Astrocyte (in vitro differentiated cells and primary cell): ENCODE measurements at regions not wholly inside any gene's neighbourhood (a gene's known extent, or its start where the extent isn't known, plus 50 kb on each side); places are given as distances from the start of the nearest gene placed in this dataset.

Source experiments
- DNase-seq: peaks from one replicate; pipeline ENCODE4 v3.0.0-alpha.2; 2010; ENCODE audit warnings: low read depth
- FAIRE-seq: peaks from 2 replicates; lab custom pipeline; 2011; peaks lifted over from hg19 to GRCh38; lab: Jason Lieb, UNC
- H2AFZ ChIP-seq: 2 replicates; pipeline ENCODE4 v1.6.0; 2012; ENCODE audit warnings: low read depth, low read length, inconsistent platforms
- H3K27ac ChIP-seq: 2 replicates; pipeline ENCODE4 v1.5.1; 2011; ENCODE audit warnings: low read depth, low read length, inconsistent platforms
- H3K27me3 ChIP-seq: 2 replicates; pipeline ENCODE4 v1.6.0; 2011; ENCODE audit warnings: low read length, inconsistent platforms; ENCODE audit not compliant: insufficient read depth
- H3K36me3 ChIP-seq: 2 replicates; pipeline ENCODE4 v1.5.1; 2011; ENCODE audit warnings: low read length, inconsistent platforms; ENCODE audit not compliant: insufficient read depth
- H3K4me1 ChIP-seq: 2 replicates; pipeline ENCODE4 v1.5.1; 2011; ENCODE audit warnings: low read length, inconsistent platforms; ENCODE audit not compliant: insufficient read depth
- H3K4me2 ChIP-seq: 2 replicates; pipeline ENCODE4 v1.6.0; 2012; ENCODE audit warnings: low read length, inconsistent platforms
- H3K4me3 ChIP-seq: 2 replicates; pipeline ENCODE4 v1.5.1; 2011; ENCODE audit warnings: low read depth, mild to moderate bottlenecking, low read length, inconsistent platforms; ENCODE audit not compliant: insufficient read depth
- H3K79me2 ChIP-seq: 2 replicates; pipeline ENCODE4 v1.6.0; 2012; ENCODE audit warnings: mild to moderate bottlenecking, low read length, inconsistent platforms; ENCODE audit not compliant: insufficient read depth
- H3K9ac ChIP-seq: 2 replicates; pipeline ENCODE4 v1.6.0; 2012; ENCODE audit warnings: mild to moderate bottlenecking, low read length, inconsistent platforms
- H3K9me3 ChIP-seq: 2 replicates; pipeline ENCODE4 v1.5.1; 2012; ENCODE audit warnings: low read depth, mild to moderate bottlenecking, low read length, inconsistent platforms; ENCODE audit not compliant: insufficient read depth
- H4K20me1 ChIP-seq: 2 replicates; pipeline ENCODE4 v1.6.0; 2012; ENCODE audit warnings: low read length, inconsistent platforms; ENCODE audit not compliant: insufficient read depth
- H3K27ac Mint-ChIP-seq: one replicate; pipeline ENCODE4 v1.8.0; 2021; ENCODE audit warnings: mild to moderate bottlenecking, mixed read lengths; ENCODE audit not compliant: unreplicated experiment
- H3K27me3 Mint-ChIP-seq: one replicate; pipeline ENCODE4 v1.8.0; 2021; ENCODE audit warnings: low read depth, mixed read lengths; ENCODE audit not compliant: unreplicated experiment
- H3K36me3 Mint-ChIP-seq: one replicate; pipeline ENCODE4 v1.8.0; 2021; ENCODE audit warnings: low read depth, mixed read lengths; ENCODE audit not compliant: unreplicated experiment
- H3K4me1 Mint-ChIP-seq: one replicate; pipeline ENCODE4 v1.8.0; 2021; ENCODE audit warnings: low read depth, mixed read lengths; ENCODE audit not compliant: unreplicated experiment
- H3K4me3 Mint-ChIP-seq: one replicate; pipeline ENCODE4 v1.8.0; 2021; ENCODE audit warnings: mild to moderate bottlenecking, moderate library complexity, mixed read lengths; ENCODE audit not compliant: unreplicated experiment
- H3K9me3 Mint-ChIP-seq: one replicate; pipeline ENCODE4 v1.8.0; 2021; ENCODE audit warnings: mild to moderate bottlenecking, mixed read lengths; ENCODE audit not compliant: unreplicated experiment
- EZH2 ChIP-seq: IDR thresholded peaks from 2 replicates; pipeline ENCODE4 v1.6.1; 2012; ENCODE audit warnings: mild to moderate bottlenecking, low read length, inconsistent platforms; ENCODE audit not compliant: insufficient read depth
- TF ChIP-seq, protein P1 (sequence below): IDR thresholded peaks from 2 replicates; pipeline ENCODE4 v1.5.1; 2011; ENCODE audit warnings: low read depth, mild to moderate bottlenecking, inconsistent platforms, low read length, moderate library complexity; ENCODE audit not compliant: insufficient read depth

DNA sequence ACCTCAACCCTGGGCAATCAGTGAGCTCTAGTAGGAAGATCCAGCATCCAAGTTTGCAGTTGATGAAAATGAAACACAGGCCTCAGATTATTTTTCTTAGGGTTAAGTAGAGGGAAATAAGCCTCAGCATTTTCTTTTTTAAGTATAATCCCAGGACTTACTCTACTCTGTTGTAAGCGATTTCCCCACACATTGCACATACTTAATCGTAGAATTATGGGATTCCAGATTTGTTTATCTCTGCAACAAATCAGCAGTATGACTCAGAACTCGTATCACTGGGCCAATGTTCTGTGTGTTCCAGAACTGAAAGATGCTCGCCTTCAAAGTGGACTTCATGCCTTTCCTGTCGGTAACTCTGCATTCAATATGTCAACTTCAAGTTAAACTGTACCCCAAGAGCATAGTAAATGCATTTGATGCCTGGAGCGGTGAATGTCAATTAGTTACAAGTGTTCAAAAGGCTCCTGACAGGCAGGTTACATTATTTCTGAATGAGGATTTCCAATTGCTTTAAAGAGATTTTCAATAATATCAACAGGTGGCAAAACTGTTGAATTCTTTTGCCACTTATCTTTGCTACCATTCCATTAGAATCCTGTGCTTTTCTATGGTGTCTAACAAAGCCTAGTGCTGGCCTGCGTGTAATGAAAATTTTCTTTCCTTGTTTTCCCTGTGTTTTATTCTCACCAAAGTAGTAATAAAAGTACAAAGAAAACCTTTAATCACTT lies 323.8 kb upstream of the SYT1 start:
- H3K27ac Mint-ChIP-seq = no peak overlapping the region
- no peaks in the 10 kb centered on the region for H3K27me3 Mint-ChIP-seq
- DNase-seq (peak; percentile 12), FAIRE-seq (no peak)
- H3K4me3 Mint-ChIP-seq = no peak overlapping the region
- Histone ChIP-seq H3K4me3 (no peak overlapping the region), H3K4me2 (no peak overlapping the region), H3K79me2 (no peaks in the 10 kb centered on the region), H3K9me3 (no peaks in the 10 kb centered on the region), H2AFZ (no peak overlapping the region), H3K4me1 (no peaks in the 10 kb centered on the region), H4K20me1 (no peaks in the 10 kb centered on the region), H3K36me3 (no peaks in the 10 kb centered on the region), H3K27me3 (no peaks in the 10 kb centered on the region), H3K27ac (no peak overlapping the region), H3K9ac (no peak overlapping the region)
- no peaks in the 10 kb centered on the region for H3K36me3 Mint-ChIP-seq
- TF ChIP-seq, protein P1, sequence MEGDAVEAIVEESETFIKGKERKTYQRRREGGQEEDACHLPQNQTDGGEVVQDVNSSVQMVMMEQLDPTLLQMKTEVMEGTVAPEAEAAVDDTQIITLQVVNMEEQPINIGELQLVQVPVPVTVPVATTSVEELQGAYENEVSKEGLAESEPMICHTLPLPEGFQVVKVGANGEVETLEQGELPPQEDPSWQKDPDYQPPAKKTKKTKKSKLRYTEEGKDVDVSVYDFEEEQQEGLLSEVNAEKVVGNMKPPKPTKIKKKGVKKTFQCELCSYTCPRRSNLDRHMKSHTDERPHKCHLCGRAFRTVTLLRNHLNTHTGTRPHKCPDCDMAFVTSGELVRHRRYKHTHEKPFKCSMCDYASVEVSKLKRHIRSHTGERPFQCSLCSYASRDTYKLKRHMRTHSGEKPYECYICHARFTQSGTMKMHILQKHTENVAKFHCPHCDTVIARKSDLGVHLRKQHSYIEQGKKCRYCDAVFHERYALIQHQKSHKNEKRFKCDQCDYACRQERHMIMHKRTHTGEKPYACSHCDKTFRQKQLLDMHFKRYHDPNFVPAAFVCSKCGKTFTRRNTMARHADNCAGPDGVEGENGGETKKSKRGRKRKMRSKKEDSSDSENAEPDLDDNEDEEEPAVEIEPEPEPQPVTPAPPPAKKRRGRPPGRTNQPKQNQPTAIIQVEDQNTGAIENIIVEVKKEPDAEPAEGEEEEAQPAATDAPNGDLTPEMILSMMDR = no peak
- TF ChIP-seq EZH2 = no peak
- H3K9me3 Mint-ChIP-seq = no peaks in the 10 kb centered on the region
- no peaks in the 10 kb centered on the region for H3K4me1 Mint-ChIP-seq

DNA sequence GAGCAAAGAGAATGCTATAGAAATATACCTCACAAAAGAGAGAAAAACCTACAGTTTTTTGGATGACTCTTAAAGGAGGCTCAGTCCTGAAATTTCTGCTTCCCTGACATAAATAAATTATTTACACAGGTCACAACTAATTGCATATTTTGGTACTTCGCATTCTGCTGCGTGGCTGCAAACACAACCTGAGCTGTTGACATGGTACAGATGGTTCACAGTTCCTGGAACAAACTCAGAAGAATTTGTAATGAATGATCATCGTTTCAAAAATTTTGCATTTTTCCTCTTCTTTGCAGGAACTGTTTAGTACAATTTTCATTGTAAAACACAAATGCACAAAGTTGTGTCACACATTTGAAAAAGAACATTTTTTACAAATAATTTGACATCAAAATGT lies 313.7 kb upstream of the SYT1 start:
- H3K27ac ChIP-seq = no peak overlapping the region
- Mint-ChIP-seq H3K9me3 (no peaks in the 10 kb centered on the region), H3K36me3 (no peaks in the 10 kb centered on the region), H3K27ac (no peak overlapping the region), H3K27me3 (peaks cover 2% of the 10 kb centered on the region), H3K4me1 (peaks cover 10% of the 10 kb centered on the region), H3K4me3 (no peak overlapping the region)
- H3K36me3 ChIP-seq = no peaks in the 10 kb centered on the region
- H3K4me2 ChIP-seq = no peak overlapping the region
- no peak for DNase-seq
- no peak overlapping the region for H3K9ac ChIP-seq
- no peaks in the 10 kb centered on the region for H3K79me2 ChIP-seq
- H3K9me3 ChIP-seq = no peaks in the 10 kb centered on the region
- no peak for TF ChIP-seq EZH2
- TF ChIP-seq, protein P1 = no peak
- FAIRE-seq = no peak
- H2AFZ ChIP-seq = no peak overlapping the region
- H3K4me1 ChIP-seq = no peaks in the 10 kb centered on the region
- H4K20me1 ChIP-seq = no peaks in the 10 kb centered on the region
- H3K27me3 ChIP-seq = no peaks in the 10 kb centered on the region
- H3K4me3 ChIP-seq = no peak overlapping the region

DNA sequence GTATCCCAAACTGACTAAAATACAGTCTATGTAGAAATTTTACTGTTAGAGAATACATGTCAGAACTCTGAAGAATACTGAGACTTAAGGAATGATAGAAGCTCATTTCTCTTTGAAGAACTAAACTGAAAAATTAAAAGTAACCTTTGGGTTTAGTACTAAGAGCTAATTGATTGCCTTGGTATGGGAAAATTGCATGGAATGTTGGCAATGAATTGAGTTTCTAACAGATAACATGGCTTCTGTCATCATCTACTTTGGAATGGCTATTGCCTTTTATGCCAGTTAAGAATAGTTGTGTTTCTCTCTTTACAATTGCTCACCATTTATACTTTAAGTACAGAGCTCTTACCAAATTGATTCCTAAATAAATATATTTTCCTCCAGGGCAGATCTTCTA lies 308.8 kb upstream of the SYT1 start:
- H4K20me1 ChIP-seq = no peaks in the 10 kb centered on the region
- no peaks in the 10 kb centered on the region for H3K79me2 ChIP-seq
- H3K9ac ChIP-seq = no peak overlapping the region
- H3K36me3 ChIP-seq = no peaks in the 10 kb centered on the region
- no peak overlapping the region for H3K4me3 Mint-ChIP-seq
- H3K36me3 Mint-ChIP-seq = no peaks in the 10 kb centered on the region
- H2AFZ ChIP-seq = no peak overlapping the region
- H3K4me1 ChIP-seq = peaks cover 3% of the 10 kb centered on the region
- no peak overlapping the region for H3K4me2 ChIP-seq
- H3K27me3 ChIP-seq = no peaks in the 10 kb centered on the region
- no peaks in the 10 kb centered on the region for H3K9me3 Mint-ChIP-seq
- FAIRE-seq (no peak), DNase-seq (peak; percentile 59)
- H3K27ac Mint-ChIP-seq = peak overlapping the region; percentile 12
- peaks cover 2% of the 10 kb centered on the region for H3K27me3 Mint-ChIP-seq
- H3K4me3 ChIP-seq = no peak overlapping the region
- H3K9me3 ChIP-seq = no peaks in the 10 kb centered on the region
- H3K27ac ChIP-seq = no peak overlapping the region
- H3K4me1 Mint-ChIP-seq = peaks cover 14% of the 10 kb centered on the region
- TF ChIP-seq EZH2 = no peak
- TF ChIP-seq, protein P1 = no peak
